ENCODE measurements at regions not wholly inside any gene's neighbourhood (a gene's known extent, or its start where the extent isn't known, plus 50 kb on each side); places are given as distances from the start of the nearest gene placed in this dataset.
A peak's percentile ranks its signal among the peaks of the same experiment; 100 is the strongest.

GRCh38 chr21:36641886-36642285 lies 57.0 kb upstream of the SIM2 start:
- H3K4me2 ChIP-seq (replicated peaks; ENCODE audit: extremely low read depth, low read length, poor library complexity, severe bottlenecking) = no peak overlapping the region
- 89% methylated on average over 3 of the region's 9 CpGs for WGBS (ENCODE audit: insufficient coverage)
- Mint-ChIP-seq H3K4me1 (no peaks in the 10 kb centered on the region), H3K27ac (peak overlapping the region in 1 of 7 donors; percentile 63), H3K27me3 (ENCODE audit: low read depth in 3 of 3) (peaks cover 6 to 14% (median 13%) of the 10 kb centered on the region in 3 donors), H3K9me3 (peaks cover 0 to 6% (median 4%) of the 10 kb centered on the region in 7 donors), H3K4me3 (no peak overlapping the region), H3K36me3 (no peaks in the 10 kb centered on the region)
- no peak overlapping the region for H3K4me3 ChIP-seq (replicated peaks in 1 of 3; ENCODE audit: low read depth in 2 of 3, low read length in 3 of 3)
- no peak for DNase-seq
- H3K79me2 ChIP-seq (ENCODE audit: insufficient read depth, low read length) = no peaks in the 10 kb centered on the region
- no peaks in the 10 kb centered on the region for H4K20me1 ChIP-seq (ENCODE audit: insufficient read depth, low read length)
- no peaks in the 10 kb centered on the region for H3K4me1 ChIP-seq (ENCODE audit: control insufficient read depth in 1 of 2, insufficient read depth in 2 of 2, low read length in 2 of 2)
- no peaks in the 10 kb centered on the region for H3K27me3 ChIP-seq (ENCODE audit: control insufficient read depth in 2 of 2, insufficient read depth in 2 of 2, low read length in 2 of 2)
- no peak for TF ChIP-seq CTCF (IDR thresholded peaks at IDR 0.05)
- no peak overlapping the region for H3K9ac ChIP-seq (ENCODE audit: insufficient read depth, low read length, poor library complexity, severe bottlenecking)
- H2AFZ ChIP-seq (ENCODE audit: insufficient read depth, low read depth, low read length, poor library complexity, severe bottlenecking) = no peak overlapping the region
- intact Hi-C loops (cut with micrococcal nuclease) = no loop called here
- H3K36me3 ChIP-seq (replicated peaks in 1 of 2; ENCODE audit: control insufficient read depth in 1 of 2, insufficient read depth in 2 of 2, low read length in 2 of 2) = no peaks in the 10 kb centered on the region
- H3K9me3 ChIP-seq (replicated peaks in 1 of 2; ENCODE audit: control insufficient read depth in 1 of 2, insufficient read depth in 1 of 2, low read length in 2 of 2) = peaks cover 0 to 3% of the 10 kb centered on the region in 2 donors
- H3K27ac ChIP-seq (ENCODE audit: low read depth in 1 of 2, low read length in 2 of 2) = no peak overlapping the region

- Mint-ChIP-seq H3K36me3 (no peaks in the 10 kb centered on the region), H3K27ac (peak overlapping the region in 1 of 7 donors; percentile 1), H3K4me1 (peaks cover 2% of the 10 kb centered on the region), H3K4me3 (no peak overlapping the region), H3K27me3 (ENCODE audit: low read depth in 3 of 3) (peaks cover 11 to 19% (median 16%) of the 10 kb centered on the region in 3 donors), H3K9me3 (peaks cover 0 to 6% (median 2%) of the 10 kb centered on the region in 7 donors)
- Histone ChIP-seq H3K4me1 (ENCODE audit: control insufficient read depth in 1 of 2, insufficient read depth in 2 of 2, low read length in 2 of 2) (no peaks in the 10 kb centered on the region), H3K9me3 (replicated peaks in 1 of 2; ENCODE audit: control insufficient read depth in 1 of 2, insufficient read depth in 1 of 2, low read length in 2 of 2) (peaks cover 0 to 1% of the 10 kb centered on the region in 2 donors), H3K9ac (ENCODE audit: insufficient read depth, low read length, poor library complexity, severe bottlenecking) (no peak overlapping the region), H3K4me2 (replicated peaks; ENCODE audit: extremely low read depth, low read length, poor library complexity, severe bottlenecking) (no peak overlapping the region), H3K27me3 (ENCODE audit: control insufficient read depth in 2 of 2, insufficient read depth in 2 of 2, low read length in 2 of 2) (no peaks in the 10 kb centered on the region), H3K27ac (ENCODE audit: low read depth in 1 of 2, low read length in 2 of 2) (no peak overlapping the region), H3K79me2 (ENCODE audit: insufficient read depth, low read length) (no peaks in the 10 kb centered on the region), H4K20me1 (ENCODE audit: insufficient read depth, low read length) (no peaks in the 10 kb centered on the region), H2AFZ (ENCODE audit: insufficient read depth, low read depth, low read length, poor library complexity, severe bottlenecking) (no peak overlapping the region), H3K4me3 (replicated peaks in 1 of 3; ENCODE audit: low read depth in 2 of 3, low read length in 3 of 3) (no peak overlapping the region), H3K36me3 (replicated peaks in 1 of 2; ENCODE audit: control insufficient read depth in 1 of 2, insufficient read depth in 2 of 2, low read length in 2 of 2) (no peaks in the 10 kb centered on the region)
- intact Hi-C loops (cut with micrococcal nuclease) = no loop called here
- DNase-seq = no peak
- no peak for TF ChIP-seq CTCF (IDR thresholded peaks at IDR 0.05)
- WGBS (ENCODE audit: insufficient coverage) = no CpG with 5 or more reads among the region's 4 CpGs
Observed at GRCh38 chr21:36642777-36643176, 56.1 kb upstream of the SIM2 start.

Measured in CD14-positive monocyte (primary cell).